H1 (cell line): ENCODE measurements at regions not wholly inside any gene's neighbourhood (a gene's known extent, or its start where the extent isn't known, plus 50 kb on each side); places are given as distances from the start of the nearest gene placed in this dataset.

ENCODE experiments used
- CTCF ChIA-PET: fragments of 300-600 bp; sonication (Branson Sonifier 250); formaldehyde crosslinking; loops from one replicate; lab custom pipeline; 2021; ENCODE audit not compliant: partially characterized antibody; lab: Charles Lee
- POLR2A ChIA-PET: fragments of 300-600 bp; sonication (Branson Sonifier 250); formaldehyde crosslinking; loops from one replicate; lab custom pipeline; 2021; ENCODE audit warnings: inconsistent platforms; ENCODE audit not compliant: partially characterized antibody; lab: Charles Lee
- DNase-seq, 2 experiments: peaks; one replicate each; pipeline versions ENCODE4 v3.0.0 to v3.0.0-alpha.2; 2010 to 2022; ENCODE audit warnings: low spot score in 2 of 2, low read depth in 1 of 2, mixed read lengths in 1 of 2
- FAIRE-seq: peaks from 2 replicates; lab custom pipeline; 2011; peaks lifted over from hg19 to GRCh38; lab: Jason Lieb, UNC
- H2AFZ ChIP-seq: 2 replicates; pipeline ENCODE4 v1.8.1; 2012; ENCODE audit warnings: low read length, inconsistent platforms
- H2AK5ac ChIP-seq: 2 replicates; pipeline ENCODE4 v1.6.1; 2013; ENCODE audit warnings: low read depth, low read length
- H2BK120ac ChIP-seq: replicated peaks from 2 replicates; pipeline ENCODE3; 2013; ENCODE audit warnings: low read depth, low read length, inconsistent platforms
- H2BK12ac ChIP-seq: 2 replicates; pipeline ENCODE4 v1.6.1; 2013; ENCODE audit warnings: low read depth, low read length
- H2BK15ac ChIP-seq: 2 replicates; pipeline ENCODE4 v1.6.1; 2013; ENCODE audit warnings: low read length
- H2BK20ac ChIP-seq: 2 replicates; pipeline ENCODE4 v1.6.1; 2013; ENCODE audit warnings: low read length
- H2BK5ac ChIP-seq: 2 replicates; pipeline ENCODE4 v1.6.1; 2013; ENCODE audit warnings: low read depth, low read length
- H3K14ac ChIP-seq: 2 replicates; pipeline ENCODE4 v1.6.1; 2013; ENCODE audit warnings: inconsistent platforms; ENCODE audit not compliant: insufficient read length
- H3K18ac ChIP-seq: 2 replicates; pipeline ENCODE4 v1.6.1; 2013; ENCODE audit warnings: low read length; ENCODE audit errors: extremely low read depth
- H3K23ac ChIP-seq: 2 replicates; pipeline ENCODE4 v1.6.1; 2013; ENCODE audit warnings: inconsistent platforms; ENCODE audit not compliant: insufficient read length
- H3K23me2 ChIP-seq: 2 replicates; pipeline ENCODE4 v1.6.1; 2013; ENCODE audit warnings: low read depth, low read length
- H3K27ac ChIP-seq: 2 replicates; pipeline ENCODE4 v1.6.1; 2011; ENCODE audit warnings: low read depth, low read length, inconsistent platforms
- H3K27me3 ChIP-seq, 4 experiments: replicated peaks in 1 of 4; 1 replicate in 1 of 4; 2 replicates in 3 of 4; pipeline versions ENCODE4 v1.6.1 to v1.8.1; 2011 to 2013; ENCODE audit warnings: low read length in 3 of 4, mild to moderate bottlenecking in 3 of 4, inconsistent platforms in 2 of 4, mixed read lengths in 2 of 4, moderate library complexity in 1 of 4; ENCODE audit not compliant: control insufficient read depth in 3 of 4, insufficient read depth in 3 of 4; ENCODE audit errors: extremely low read depth in 1 of 4
- H3K36me3 ChIP-seq, 4 experiments: 2 replicates each; pipeline versions ENCODE4 v1.6.1 to v1.8.1; 2011 to 2013; ENCODE audit warnings: mild to moderate bottlenecking in 4 of 4, low read length in 3 of 4, moderate library complexity in 2 of 4, control low read depth in 1 of 4, inconsistent platforms in 1 of 4; ENCODE audit not compliant: insufficient read depth in 4 of 4, control insufficient read depth in 2 of 4
- H3K4ac ChIP-seq: replicated peaks from 2 replicates; pipeline ENCODE3; 2013; ENCODE audit warnings: low read length, low read depth, mixed read lengths, inconsistent platforms; ENCODE audit not compliant: insufficient read length
- H3K4me1 ChIP-seq, 4 experiments: replicated peaks in 1 of 4; 1 replicate in 1 of 4; 2 replicates in 3 of 4; pipeline versions ENCODE4 v1.6.1 to v1.8.1; 2011 to 2013; ENCODE audit warnings: low read length in 3 of 4, inconsistent platforms in 2 of 4, mixed read lengths in 1 of 4; ENCODE audit not compliant: insufficient read depth in 4 of 4, control insufficient read depth in 3 of 4
- H3K4me2 ChIP-seq, 2 experiments: 2 replicates each; pipeline versions ENCODE4 v1.6.1 to v1.8.1; 2011 to 2013; ENCODE audit warnings: low read depth in 2 of 2, low read length in 2 of 2, control low read depth in 1 of 2, inconsistent platforms in 1 of 2, mild to moderate bottlenecking in 1 of 2; ENCODE audit not compliant: insufficient read depth in 1 of 2
- H3K4me3 ChIP-seq, 4 experiments: fragments of 200-600, 300-600 bp in 1 of 4; sonication (generic), shearing (Covaris generic), sonication (Bioruptor Twin) in 1 of 4; 2 replicates each; pipeline versions ENCODE4 v1.5.1 to v1.8.1; 2011 to 2016; ENCODE audit warnings: low read length in 4 of 4, low read depth in 3 of 4, control low read depth in 2 of 4, inconsistent platforms in 2 of 4, mild to moderate bottlenecking in 2 of 4, mixed read lengths in 1 of 4, moderate library complexity in 1 of 4; ENCODE audit not compliant: insufficient read depth in 2 of 4; ENCODE audit errors: extremely low read depth in 1 of 4
- H3K56ac ChIP-seq: replicated peaks from 2 replicates; pipeline ENCODE3; 2013; ENCODE audit warnings: low read depth, mild to moderate bottlenecking, mixed read lengths, low read length, inconsistent platforms; ENCODE audit not compliant: insufficient read length
- H3K79me1 ChIP-seq: 2 replicates; pipeline ENCODE4 v1.6.1; 2013; ENCODE audit warnings: low read depth, low read length, control low read depth
- H3K79me2 ChIP-seq, 2 experiments: 2 replicates each; pipeline versions ENCODE4 v1.6.1 to v1.8.1; 2012 to 2013; ENCODE audit warnings: low read length in 2 of 2, mild to moderate bottlenecking in 2 of 2, inconsistent platforms in 1 of 2; ENCODE audit not compliant: insufficient read depth in 2 of 2, control insufficient read depth in 1 of 2
- H3K9ac ChIP-seq, 4 experiments: replicated peaks in 1 of 4; 1 replicate in 1 of 4; 2 replicates in 3 of 4; pipeline versions ENCODE4 v1.6.1 to v1.8.1; 2011 to 2013; ENCODE audit warnings: low read depth in 3 of 4, low read length in 3 of 4, control low read depth in 2 of 4, mild to moderate bottlenecking in 2 of 4, moderate library complexity in 2 of 4, inconsistent platforms in 1 of 4; ENCODE audit errors: extremely low read depth in 1 of 4
- H3K9me3 ChIP-seq, 2 experiments: 2 replicates each; pipeline versions ENCODE4 v1.6.1 to v1.8.1; 2012 to 2013; ENCODE audit warnings: mild to moderate bottlenecking in 2 of 2, moderate library complexity in 2 of 2, control low read depth in 1 of 2, inconsistent platforms in 1 of 2, low read depth in 1 of 2, low read length in 1 of 2, mixed read lengths in 1 of 2; ENCODE audit not compliant: insufficient read depth in 2 of 2
- H4K20me1 ChIP-seq, 2 experiments: replicated peaks in 1 of 2; 2 replicates each; pipeline versions ENCODE3 to v1.8.1; 2011 to 2013; ENCODE audit warnings: inconsistent platforms in 2 of 2, low read length in 2 of 2, mild to moderate bottlenecking in 1 of 2; ENCODE audit not compliant: insufficient read depth in 2 of 2, control insufficient read depth in 1 of 2
- H4K5ac ChIP-seq: 2 replicates; pipeline ENCODE4 v1.6.1; 2013; ENCODE audit warnings: low read length, low read depth, mixed read lengths, inconsistent platforms; ENCODE audit not compliant: insufficient read length
- H4K8ac ChIP-seq: 2 replicates; pipeline ENCODE4 v1.8.0; 2013; ENCODE audit warnings: mild to moderate bottlenecking, moderate library complexity, low read length, inconsistent platforms; ENCODE audit not compliant: insufficient read depth; ENCODE audit errors: extremely low read depth
- H4K91ac ChIP-seq: replicated peaks from 2 replicates; pipeline ENCODE3; 2013; ENCODE audit warnings: low read length, mixed read lengths, inconsistent platforms; ENCODE audit not compliant: insufficient read length
- ASH2L ChIP-seq: fragments of 200-600, 300-600 bp; sonication (generic); IDR thresholded peaks from one replicate; pipeline ENCODE4 v1.7.1; 2017; ENCODE audit warnings: low read length
- CBX5 ChIP-seq: fragments of 300-800, 300-1000 bp; sonication (generic); IDR thresholded peaks from 2 replicates; pipeline ENCODE4 v1.7.1; 2016; ENCODE audit warnings: antibody characterized with exemption, low read length, low read depth
- CTBP2 ChIP-seq: IDR thresholded peaks from 2 replicates; pipeline ENCODE4 v1.7.0; 2011; ENCODE audit warnings: borderline replicate concordance, mild to moderate bottlenecking, moderate library complexity, mixed read lengths, low read length; ENCODE audit not compliant: insufficient read depth, insufficient read length
- EGR1 ChIP-seq: IDR thresholded peaks from 2 replicates; pipeline ENCODE4 v1.6.1; 2011; ENCODE audit warnings: low read depth, low read length, borderline replicate concordance
- JUND ChIP-seq: IDR thresholded peaks from 2 replicates; pipeline ENCODE4 v1.6.1; 2011; ENCODE audit warnings: mild to moderate bottlenecking, improper control_type of control experiment, low read length
- KDM1A ChIP-seq: fragments of 200-600, 300-600 bp; sonication (generic); IDR thresholded peaks from 2 replicates; pipeline ENCODE4 v1.7.1; 2016; ENCODE audit warnings: mild to moderate bottlenecking, low read length, borderline replicate concordance
- POLR2A ChIP-seq, 2 experiments: IDR thresholded peaks; 1 replicate in 1 of 2; 2 replicates in 1 of 2; pipeline ENCODE4 v1.6.1; 2011; ENCODE audit warnings: low read depth in 2 of 2, low read length in 2 of 2, mild to moderate bottlenecking in 2 of 2; ENCODE audit errors: control extremely low read depth in 1 of 2
- POU5F1 ChIP-seq: IDR thresholded peaks from 2 replicates; pipeline ENCODE4 v1.6.1; 2011; ENCODE audit warnings: low read depth, mild to moderate bottlenecking, low read length, moderate library complexity
- RBBP5 ChIP-seq: IDR thresholded peaks from 2 replicates; pipeline ENCODE4 v1.7.1; 2012; ENCODE audit warnings: low read depth, mild to moderate bottlenecking, inconsistent platforms, low read length, moderate library complexity, borderline replicate concordance
- RFX5 ChIP-seq: IDR thresholded peaks from 2 replicates; pipeline ENCODE4 v1.6.1; 2011; ENCODE audit warnings: low read depth, low read length, improper control_type of control experiment, borderline replicate concordance
- SIN3A ChIP-seq, 2 experiments: IDR thresholded peaks in 1 of 2; conservative IDR thresholded peaks in 1 of 2; 2 replicates each; pipeline ENCODE4 v1.6.1; 2011 to 2012; ENCODE audit warnings: low read length in 2 of 2, improper control_type of control experiment in 1 of 2, low read depth in 1 of 2, mild to moderate bottlenecking in 1 of 2
- SP2 ChIP-seq: IDR thresholded peaks from 2 replicates; pipeline ENCODE4 v1.6.1; 2012; ENCODE audit warnings: mild to moderate bottlenecking, low read length, inconsistent platforms
- SP4 ChIP-seq: IDR thresholded peaks from 2 replicates; pipeline ENCODE4 v1.6.1; 2012; ENCODE audit warnings: low read length, inconsistent platforms
- TCF12 ChIP-seq: IDR thresholded peaks from 2 replicates; pipeline ENCODE4 v1.6.1; 2011; ENCODE audit warnings: low read depth, mild to moderate bottlenecking, low read length
- TEAD4 ChIP-seq: IDR thresholded peaks from 2 replicates; pipeline ENCODE4 v1.6.1; 2012; ENCODE audit warnings: low read depth, low read length, inconsistent platforms, mixed read lengths
- YY1 ChIP-seq: IDR thresholded peaks from 2 replicates; pipeline ENCODE4 v1.6.1; 2011; ENCODE audit warnings: low read depth, mild to moderate bottlenecking, low read length
- TF ChIP-seq, protein P1 (sequence below): IDR thresholded peaks from 2 replicates; pipeline ENCODE4 v1.6.1; 2012; ENCODE audit warnings: inconsistent platforms

DNA sequence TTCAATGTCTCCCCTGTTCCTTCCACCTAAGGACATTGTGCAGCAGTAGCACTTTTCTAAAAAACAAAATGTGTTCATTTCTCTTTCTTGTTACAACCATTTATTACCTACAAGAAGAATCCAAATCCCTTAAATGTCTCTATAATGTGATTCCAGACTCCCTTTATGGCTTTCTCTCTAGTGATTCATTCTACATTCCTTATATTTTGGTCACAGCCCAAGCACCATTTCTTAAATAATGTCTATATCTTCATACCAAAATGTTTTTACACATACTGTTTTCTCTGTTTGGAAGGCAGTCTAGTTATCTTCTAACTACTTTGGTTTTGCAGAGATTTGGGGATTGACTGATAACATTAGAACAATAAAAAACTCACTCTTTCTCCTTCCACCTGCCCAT lies 1037.3 kb upstream of the FLRT2 start:
- FAIRE-seq (no peak), DNase-seq (no peak)
- ChIA-PET CTCF (no interaction called here), POLR2A (no interaction called here)
- H3K36me3 ChIP-seq = no peaks in the 10 kb centered on the region
- H4K5ac ChIP-seq = no peak overlapping the region
- no peaks in the 10 kb centered on the region for H3K4me1 ChIP-seq
- no peak overlapping the region for H3K56ac ChIP-seq
- H3K4me3 ChIP-seq = no peak overlapping the region
- H2BK20ac ChIP-seq = no peak overlapping the region
- H2BK15ac ChIP-seq = no peak overlapping the region
- H2AFZ ChIP-seq = no peak overlapping the region
- no peaks in the 10 kb centered on the region for H3K79me1 ChIP-seq
- no peaks in the 10 kb centered on the region for H4K20me1 ChIP-seq
- no peak overlapping the region for H3K14ac ChIP-seq
- H4K8ac ChIP-seq = no peak overlapping the region
- no peak overlapping the region for H3K27ac ChIP-seq
- no peak overlapping the region for H3K4me2 ChIP-seq
- no peak overlapping the region for H3K9ac ChIP-seq
- no peaks in the 10 kb centered on the region for H3K23me2 ChIP-seq
- H3K23ac ChIP-seq = no peak overlapping the region
- no peak overlapping the region for H2BK5ac ChIP-seq
- H2BK120ac ChIP-seq = no peak overlapping the region
- H3K27me3 ChIP-seq = no peaks in the 10 kb centered on the region
- H3K79me2 ChIP-seq = no peaks in the 10 kb centered on the region
- H2BK12ac ChIP-seq = no peak overlapping the region
- no peak overlapping the region for H2AK5ac ChIP-seq
- no peak overlapping the region for H3K4ac ChIP-seq
- H4K91ac ChIP-seq = no peak overlapping the region
- H3K18ac ChIP-seq = no peak overlapping the region
- H3K9me3 ChIP-seq = peaks cover 0 to 2% of the 10 kb centered on the region in 2 experiments; a peak in 1 of 4 replicates
- TF ChIP-seq TEAD4 (no peak), SIN3A (conservative IDR thresholded peaks at IDR 0.05 in 1 of 2, IDR thresholded peaks at IDR 0.05 in 1 of 2; ENCODE audit: low read depth in 1 of 2, low read length in 2 of 2) (no peak), EGR1 (no peak), TCF12 (no peak), ASH2L (no peak), CTBP2 (no peak), RBBP5 (no peak), YY1 (no peak), KDM1A (no peak), POLR2A (IDR thresholded peaks at IDR 0.05; ENCODE audit: control extremely low read depth in 1 of 2, low read depth in 2 of 2, low read length in 2 of 2) (no peak), POU5F1 (no peak), SP2 (no peak), JUND (no peak), RFX5 (no peak), CBX5 (no peak), SP4 (no peak)
- TF ChIP-seq, protein P1, sequence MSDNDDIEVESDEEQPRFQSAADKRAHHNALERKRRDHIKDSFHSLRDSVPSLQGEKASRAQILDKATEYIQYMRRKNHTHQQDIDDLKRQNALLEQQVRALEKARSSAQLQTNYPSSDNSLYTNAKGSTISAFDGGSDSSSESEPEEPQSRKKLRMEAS = no peak
